ENCODE measurements at regions not wholly inside any gene's neighbourhood (a gene's known extent, or its start where the extent isn't known, plus 50 kb on each side); places are given as distances from the start of the nearest gene placed in this dataset.
"Not testable (repeated sequence)": the region's sequence is repeated elsewhere in the genome, so short reads cannot be mapped to it uniquely, and the experiment has no call there.

DNA sequence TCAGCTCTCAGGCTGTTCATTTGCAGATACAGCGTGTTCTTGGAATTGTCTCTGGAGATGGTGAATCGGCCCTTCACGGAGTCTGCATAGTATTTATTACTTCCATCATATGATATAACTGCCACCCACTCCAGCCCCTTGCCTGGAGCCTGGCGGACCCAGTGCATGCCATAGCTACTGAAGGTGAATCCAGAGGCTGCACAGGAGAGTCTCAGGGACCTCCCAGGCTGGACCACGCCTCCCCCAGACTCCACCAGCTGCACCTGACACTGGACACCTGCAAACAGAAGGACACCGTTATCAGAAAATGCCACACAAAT lies 808.7 kb downstream of the TMEM121 start:
- TF ChIP-seq ZFX (IDR thresholded peaks at IDR 0.05; ENCODE audit: borderline replicate concordance) = not testable (repeated sequence)
- TF ChIP-seq, protein P1, sequence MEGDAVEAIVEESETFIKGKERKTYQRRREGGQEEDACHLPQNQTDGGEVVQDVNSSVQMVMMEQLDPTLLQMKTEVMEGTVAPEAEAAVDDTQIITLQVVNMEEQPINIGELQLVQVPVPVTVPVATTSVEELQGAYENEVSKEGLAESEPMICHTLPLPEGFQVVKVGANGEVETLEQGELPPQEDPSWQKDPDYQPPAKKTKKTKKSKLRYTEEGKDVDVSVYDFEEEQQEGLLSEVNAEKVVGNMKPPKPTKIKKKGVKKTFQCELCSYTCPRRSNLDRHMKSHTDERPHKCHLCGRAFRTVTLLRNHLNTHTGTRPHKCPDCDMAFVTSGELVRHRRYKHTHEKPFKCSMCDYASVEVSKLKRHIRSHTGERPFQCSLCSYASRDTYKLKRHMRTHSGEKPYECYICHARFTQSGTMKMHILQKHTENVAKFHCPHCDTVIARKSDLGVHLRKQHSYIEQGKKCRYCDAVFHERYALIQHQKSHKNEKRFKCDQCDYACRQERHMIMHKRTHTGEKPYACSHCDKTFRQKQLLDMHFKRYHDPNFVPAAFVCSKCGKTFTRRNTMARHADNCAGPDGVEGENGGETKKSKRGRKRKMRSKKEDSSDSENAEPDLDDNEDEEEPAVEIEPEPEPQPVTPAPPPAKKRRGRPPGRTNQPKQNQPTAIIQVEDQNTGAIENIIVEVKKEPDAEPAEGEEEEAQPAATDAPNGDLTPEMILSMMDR (IDR thresholded peaks at IDR 0.05) = peak; percentile 10

All from 22Rv1 (cell line).